Esophagus squamous epithelium (tissue), 4 donors: ENCODE measurements at regions not wholly inside any gene's neighbourhood (a gene's known extent, or its start where the extent isn't known, plus 50 kb on each side); places are given as distances from the start of the nearest gene placed in this dataset.

Experiments used
- POLR2A ChIP-seq, 4 donors: fragments of 450-650 bp; IDR thresholded peaks; one replicate each; pipeline ENCODE4 v1.6.1; 2017; ENCODE audit warnings: antibody characterized with exemption in 4 of 4, mild to moderate bottlenecking in 4 of 4, moderate library complexity in 3 of 4
- TF ChIP-seq, protein P1 (sequence below), 6 experiments: fragments of 450-650 bp in 4 of 6; fragments of 200-600 bp in 2 of 6; sonication (generic) in 2 of 6; IDR thresholded peaks; one replicate each; pipeline ENCODE4 v1.5.1; 2016 to 2019; ENCODE audit warnings: antibody characterized with exemption in 6 of 6, mild to moderate bottlenecking in 4 of 6, moderate library complexity in 4 of 6

DNA sequence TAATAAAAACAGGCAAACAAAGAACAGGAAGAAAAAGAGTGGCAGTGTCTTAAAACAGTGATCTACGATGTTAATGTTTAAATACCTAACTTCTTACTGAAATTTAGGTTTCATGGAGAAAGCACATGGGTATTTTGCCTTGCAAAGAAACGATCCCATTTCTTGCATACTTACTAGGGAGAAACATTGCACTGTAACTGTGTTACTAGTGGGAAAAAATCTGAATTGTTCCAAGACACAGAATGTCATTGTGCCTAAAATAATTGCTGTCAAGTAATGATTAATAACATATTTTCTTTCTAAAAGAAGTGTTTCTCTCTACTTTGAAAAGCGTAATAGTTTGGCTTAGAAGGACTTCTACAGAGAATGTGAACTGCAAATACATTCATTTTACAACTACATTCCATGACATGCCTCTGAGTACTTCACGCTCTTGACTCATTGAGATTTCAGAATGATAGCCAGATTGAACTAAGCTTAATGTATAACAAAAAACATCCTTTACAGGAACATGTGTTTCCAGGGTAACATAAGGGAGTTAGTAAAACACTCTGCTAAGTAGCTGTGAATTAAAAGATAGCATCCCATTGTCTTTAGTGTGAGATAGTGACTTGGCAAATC lies 256.2 kb upstream of the CPNE8 start:
- TF ChIP-seq, protein P1, sequence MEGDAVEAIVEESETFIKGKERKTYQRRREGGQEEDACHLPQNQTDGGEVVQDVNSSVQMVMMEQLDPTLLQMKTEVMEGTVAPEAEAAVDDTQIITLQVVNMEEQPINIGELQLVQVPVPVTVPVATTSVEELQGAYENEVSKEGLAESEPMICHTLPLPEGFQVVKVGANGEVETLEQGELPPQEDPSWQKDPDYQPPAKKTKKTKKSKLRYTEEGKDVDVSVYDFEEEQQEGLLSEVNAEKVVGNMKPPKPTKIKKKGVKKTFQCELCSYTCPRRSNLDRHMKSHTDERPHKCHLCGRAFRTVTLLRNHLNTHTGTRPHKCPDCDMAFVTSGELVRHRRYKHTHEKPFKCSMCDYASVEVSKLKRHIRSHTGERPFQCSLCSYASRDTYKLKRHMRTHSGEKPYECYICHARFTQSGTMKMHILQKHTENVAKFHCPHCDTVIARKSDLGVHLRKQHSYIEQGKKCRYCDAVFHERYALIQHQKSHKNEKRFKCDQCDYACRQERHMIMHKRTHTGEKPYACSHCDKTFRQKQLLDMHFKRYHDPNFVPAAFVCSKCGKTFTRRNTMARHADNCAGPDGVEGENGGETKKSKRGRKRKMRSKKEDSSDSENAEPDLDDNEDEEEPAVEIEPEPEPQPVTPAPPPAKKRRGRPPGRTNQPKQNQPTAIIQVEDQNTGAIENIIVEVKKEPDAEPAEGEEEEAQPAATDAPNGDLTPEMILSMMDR (IDR thresholded peaks at IDR 0.05): no peak
- no peak for TF ChIP-seq POLR2A (IDR thresholded peaks at IDR 0.05)
